Transverse colon (tissue), 4 donors: ENCODE measurements at regions not wholly inside any gene's neighbourhood (a gene's known extent, or its start where the extent isn't known, plus 50 kb on each side); places are given as distances from the start of the nearest gene placed in this dataset.

Experiments
- CTCF ChIP-seq, 5 experiments: fragments of 200-600 bp in 3 of 5; fragments of 450-650 bp in 2 of 5; sonication (generic) in 3 of 5; IDR thresholded peaks; 1 replicate in 2 of 5; 2 replicates in 3 of 5; pipeline ENCODE4 v1.5.1; 2016 to 2017; ENCODE audit warnings: antibody characterized with exemption in 5 of 5, inconsistent platforms in 3 of 5, mild to moderate bottlenecking in 2 of 5, moderate library complexity in 1 of 5
- POLR2AphosphoS5 ChIP-seq, 3 donors: sonication (generic); formaldehyde crosslinking; IDR thresholded peaks; one replicate each; pipeline ENCODE4 v1.6.1; 2016; ENCODE audit warnings: antibody characterized with exemption in 3 of 3

DNA sequence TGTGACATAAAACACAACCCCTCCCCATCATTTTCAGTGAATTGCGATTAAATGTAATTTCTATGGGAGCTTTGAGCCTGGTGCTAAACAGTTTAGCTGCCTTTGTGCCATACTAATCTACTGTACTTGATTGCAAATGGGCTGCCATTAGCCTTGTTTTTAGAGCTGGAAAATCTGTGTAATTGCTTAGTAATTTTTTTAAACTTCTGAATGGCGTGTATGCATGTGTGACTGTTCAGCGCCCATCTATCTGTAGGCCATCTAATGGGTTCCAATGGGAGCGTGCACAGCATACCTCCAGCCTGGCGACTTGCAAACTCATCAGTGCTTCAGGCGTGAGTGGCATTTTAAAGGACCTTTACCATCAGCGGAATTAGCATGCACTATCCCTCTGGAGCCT lies 142.7 kb upstream of the KIRREL3 start:
- TF ChIP-seq CTCF (IDR thresholded peaks at IDR 0.05) (no peak), POLR2AphosphoS5 (IDR thresholded peaks at IDR 0.05) (no peak)
